GM21367 (cell line): ENCODE measurements at regions not wholly inside any gene's neighbourhood (a gene's known extent, or its start where the extent isn't known, plus 50 kb on each side); places are given as distances from the start of the nearest gene placed in this dataset.

Experiments
- ATAC-seq: cut with Tn5 transposase; IDR thresholded peaks from one replicate; pipeline ENCODE4 v1.9.1; 2021; ENCODE audit not compliant: unreplicated experiment

GRCh38 chr13:34515201-34515600 lies 426.9 kb upstream of the NBEA start:
- no peak for ATAC-seq

GRCh38 chr13:34521171-34521570 lies 420.9 kb upstream of the NBEA start:
- ATAC-seq: no peak

- ATAC-seq: no peak
Observed at GRCh38 chr13:34522808-34523207, 419.3 kb upstream of the NBEA start.

GRCh38 chr13:34523406-34523805 lies 418.7 kb upstream of the NBEA start:
- no peak for ATAC-seq

GRCh38 chr13:34533941-34534340 lies 408.1 kb upstream of the NBEA start:
- ATAC-seq: no peak

- ATAC-seq: no peak
Observed at GRCh38 chr13:34542321-34542720, 399.7 kb upstream of the NBEA start.

- ATAC-seq: no peak
Observed at GRCh38 chr13:34543836-34544235, 398.2 kb upstream of the NBEA start.

GRCh38 chr13:34545461-34545860 lies 396.6 kb upstream of the NBEA start:
- no peak for ATAC-seq

- ATAC-seq: no peak
Observed at GRCh38 chr13:34546344-34547250, 395.5 kb upstream of the NBEA start.

GRCh38 chr13:34547929-34548328 lies 394.1 kb upstream of the NBEA start:
- ATAC-seq: no peak

- ATAC-seq: no peak
Observed at GRCh38 chr13:34553376-34553775, 388.7 kb upstream of the NBEA start.

GRCh38 chr13:34555988-34556387 lies 386.1 kb upstream of the NBEA start:
- no peak for ATAC-seq

GRCh38 chr13:34561033-34561432 lies 381.0 kb upstream of the NBEA start:
- ATAC-seq: no peak

- ATAC-seq: no peak
Observed at GRCh38 chr13:34567597-34567996, 374.5 kb upstream of the NBEA start.

- no peak for ATAC-seq
Observed at GRCh38 chr13:34570698-34571353, 371.2 kb upstream of the NBEA start.

- ATAC-seq: no peak
Observed at GRCh38 chr13:34571716-34572115, 370.4 kb upstream of the NBEA start.

- ATAC-seq: no peak
Observed at GRCh38 chr13:34577051-34577450, 365.0 kb upstream of the NBEA start.

GRCh38 chr13:34578471-34578870 lies 363.6 kb upstream of the NBEA start:
- ATAC-seq: no peak

- ATAC-seq: no peak
Observed at GRCh38 chr13:34578917-34579316, 363.2 kb upstream of the NBEA start.

- no peak for ATAC-seq
Observed at GRCh38 chr13:34583181-34583580, 358.9 kb upstream of the NBEA start.

- no peak for ATAC-seq
Observed at GRCh38 chr13:34587576-34587975, 354.5 kb upstream of the NBEA start.

- no peak for ATAC-seq
Observed at GRCh38 chr13:34588362-34588761, 353.7 kb upstream of the NBEA start.
